Lower lobe of right lung (tissue), 2 donors: ENCODE measurements at regions not wholly inside any gene's neighbourhood (a gene's known extent, or its start where the extent isn't known, plus 50 kb on each side); places are given as distances from the start of the nearest gene placed in this dataset.

Source experiments
- ATAC-seq, 2 donors: fragments of 200-7000 bp; cut with Tn5 transposase; one replicate each; pipeline ENCODE4 v1.9.1; 2020 to 2022; ENCODE audit warnings: mild to moderate bottlenecking in 2 of 2, moderate library complexity in 2 of 2
- DNase-seq: peaks from one replicate; pipeline ENCODE4 v3.0.0-alpha.2; 2020
- H3K27ac ChIP-seq: fragments of 200-600 bp; one replicate; pipeline ENCODE4 v1.8.0; 2022
- H3K27me3 ChIP-seq: fragments of 200-600 bp; one replicate; pipeline ENCODE4 v1.8.0; 2022; ENCODE audit warnings: low read depth
- H3K36me3 ChIP-seq: fragments of 200-600 bp; one replicate; pipeline ENCODE4 v1.8.0; 2022; ENCODE audit warnings: mild to moderate bottlenecking
- H3K4me1 ChIP-seq: fragments of 200-600 bp; one replicate; pipeline ENCODE4 v1.8.0; 2022
- H3K4me3 ChIP-seq: fragments of 200-600 bp; one replicate; pipeline ENCODE4 v1.8.0; 2022; ENCODE audit warnings: mild to moderate bottlenecking
- H3K9me3 ChIP-seq: fragments of 200-600 bp; one replicate; pipeline ENCODE4 v1.8.0; 2022
- intact Hi-C: fragments of 100-400 bp; cut with DNase I; formaldehyde crosslinking; loops from one replicate; pipeline ENCODE4 v1.11.0; 2022
- TF ChIP-seq, protein P1 (sequence below): fragments of 200-600 bp; IDR thresholded peaks from one replicate; pipeline ENCODE4 v1.8.0; 2022; ENCODE audit warnings: antibody characterized with exemption, mild to moderate bottlenecking
- donor health status: DM: no; HTN: yes; CAD: no; lungs with severe emphysema.

DNA sequence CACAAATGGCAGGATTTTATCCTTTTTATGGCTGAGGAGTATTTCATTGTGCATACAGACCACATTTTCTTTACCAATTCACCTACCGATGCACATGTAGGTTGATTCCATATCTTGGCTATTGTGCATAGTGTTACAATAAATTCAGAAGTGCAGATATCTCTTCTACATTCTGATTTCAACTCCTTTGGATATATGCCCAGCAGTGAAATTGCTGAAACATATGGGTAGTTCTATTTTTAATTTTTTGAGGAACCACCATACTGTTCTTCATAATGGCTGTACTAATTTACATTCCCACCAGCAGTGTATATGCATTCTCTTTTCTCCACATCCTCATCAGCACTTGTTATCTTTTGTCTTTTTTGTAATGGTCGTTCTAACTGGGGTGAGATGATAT, 1290.3 kb downstream of the XPNPEP1 start:
- DNase-seq (no peak), ATAC-seq (no peak)
- intact Hi-C loops, result no loop called here
- TF ChIP-seq, protein P1, sequence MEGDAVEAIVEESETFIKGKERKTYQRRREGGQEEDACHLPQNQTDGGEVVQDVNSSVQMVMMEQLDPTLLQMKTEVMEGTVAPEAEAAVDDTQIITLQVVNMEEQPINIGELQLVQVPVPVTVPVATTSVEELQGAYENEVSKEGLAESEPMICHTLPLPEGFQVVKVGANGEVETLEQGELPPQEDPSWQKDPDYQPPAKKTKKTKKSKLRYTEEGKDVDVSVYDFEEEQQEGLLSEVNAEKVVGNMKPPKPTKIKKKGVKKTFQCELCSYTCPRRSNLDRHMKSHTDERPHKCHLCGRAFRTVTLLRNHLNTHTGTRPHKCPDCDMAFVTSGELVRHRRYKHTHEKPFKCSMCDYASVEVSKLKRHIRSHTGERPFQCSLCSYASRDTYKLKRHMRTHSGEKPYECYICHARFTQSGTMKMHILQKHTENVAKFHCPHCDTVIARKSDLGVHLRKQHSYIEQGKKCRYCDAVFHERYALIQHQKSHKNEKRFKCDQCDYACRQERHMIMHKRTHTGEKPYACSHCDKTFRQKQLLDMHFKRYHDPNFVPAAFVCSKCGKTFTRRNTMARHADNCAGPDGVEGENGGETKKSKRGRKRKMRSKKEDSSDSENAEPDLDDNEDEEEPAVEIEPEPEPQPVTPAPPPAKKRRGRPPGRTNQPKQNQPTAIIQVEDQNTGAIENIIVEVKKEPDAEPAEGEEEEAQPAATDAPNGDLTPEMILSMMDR, result no peak
- H3K9me3 ChIP-seq, result no peaks in the 10 kb centered on the region
- no peaks in the 10 kb centered on the region for H3K27me3 ChIP-seq
- H3K27ac ChIP-seq, result no peak overlapping the region
- H3K36me3 ChIP-seq, result no peaks in the 10 kb centered on the region
- H3K4me1 ChIP-seq, result no peaks in the 10 kb centered on the region
- H3K4me3 ChIP-seq, result no peak overlapping the region

DNA sequence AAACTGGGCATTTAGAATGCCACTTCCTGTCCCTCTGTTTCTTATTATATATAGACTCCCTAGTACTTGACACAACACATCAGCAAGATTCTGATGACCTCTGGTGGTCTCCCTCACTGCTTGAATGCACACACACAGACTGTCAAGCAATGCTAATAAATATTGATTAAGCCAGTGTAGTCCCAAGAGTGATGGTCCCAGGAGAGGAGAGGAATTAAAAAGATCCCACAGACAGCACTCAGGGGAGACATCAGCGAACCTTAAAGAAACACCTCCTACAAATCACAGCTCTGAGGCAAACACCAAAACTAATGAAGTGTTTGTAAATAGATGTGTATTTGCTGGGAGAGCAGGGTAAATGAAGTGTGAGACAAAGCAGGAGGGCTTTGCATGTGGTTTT, 1291.2 kb downstream of the XPNPEP1 start:
- Histone ChIP-seq H3K27ac (no peak overlapping the region), H3K27me3 (no peaks in the 10 kb centered on the region), H3K4me1 (no peaks in the 10 kb centered on the region), H3K4me3 (no peak overlapping the region), H3K9me3 (no peaks in the 10 kb centered on the region), H3K36me3 (no peaks in the 10 kb centered on the region)
- TF ChIP-seq, protein P1, result no peak
- intact Hi-C loops, result no loop called here
- DNase-seq, result no peak
- no peak for ATAC-seq

DNA sequence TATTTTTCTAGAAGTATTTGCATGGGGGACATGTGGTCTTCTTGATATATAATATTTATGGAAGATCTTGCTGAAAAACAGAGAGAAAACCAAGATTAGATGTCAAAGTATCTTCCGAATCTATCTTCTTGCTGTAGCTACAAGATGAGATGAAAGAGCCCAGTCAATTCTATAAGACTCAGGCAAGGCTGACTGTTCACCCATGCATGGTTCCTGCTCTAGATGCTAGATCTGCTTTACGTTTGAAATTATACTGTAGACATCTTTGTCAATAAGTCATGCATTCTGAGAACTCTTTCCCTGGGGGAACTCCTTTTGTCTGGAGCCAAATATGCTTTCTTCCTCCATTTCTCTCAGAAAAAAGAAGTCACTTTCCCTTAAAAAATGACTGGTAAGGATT, 1292.0 kb downstream of the XPNPEP1 start:
- Histone ChIP-seq H3K36me3 (no peaks in the 10 kb centered on the region), H3K4me1 (no peaks in the 10 kb centered on the region), H3K9me3 (no peaks in the 10 kb centered on the region), H3K27me3 (no peaks in the 10 kb centered on the region), H3K27ac (no peak overlapping the region), H3K4me3 (no peak overlapping the region)
- no peak for DNase-seq
- intact Hi-C loops, result no loop called here
- TF ChIP-seq, protein P1, result no peak
- no peak for ATAC-seq

DNA sequence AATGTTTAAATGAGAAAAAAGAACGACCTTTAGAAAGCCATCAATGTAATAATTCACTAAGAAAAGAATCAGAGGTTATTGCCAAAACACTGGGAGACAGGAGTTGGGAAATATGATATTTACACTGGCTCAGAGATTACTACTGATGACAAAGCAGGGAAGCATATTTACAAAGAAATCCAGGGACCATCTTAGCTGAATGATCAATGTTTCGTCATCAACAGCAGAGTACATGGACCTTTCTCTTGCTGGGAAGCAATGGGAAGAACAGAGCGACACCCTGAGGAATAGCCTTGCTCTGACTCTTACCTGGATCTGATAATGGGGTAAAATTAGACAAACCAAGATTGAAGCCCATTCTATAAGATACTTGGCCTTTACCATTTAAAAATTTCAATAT, 1293.5 kb downstream of the XPNPEP1 start:
- no peak for DNase-seq
- H3K4me3 ChIP-seq, result no peak overlapping the region
- H3K9me3 ChIP-seq, result no peaks in the 10 kb centered on the region
- no peaks in the 10 kb centered on the region for H3K27me3 ChIP-seq
- intact Hi-C loops, result no loop called here
- H3K27ac ChIP-seq, result no peak overlapping the region
- TF ChIP-seq, protein P1, result no peak
- no peaks in the 10 kb centered on the region for H3K4me1 ChIP-seq
- ATAC-seq, result peak in 1 of 2 donors; percentile 39
- H3K36me3 ChIP-seq, result no peaks in the 10 kb centered on the region

DNA sequence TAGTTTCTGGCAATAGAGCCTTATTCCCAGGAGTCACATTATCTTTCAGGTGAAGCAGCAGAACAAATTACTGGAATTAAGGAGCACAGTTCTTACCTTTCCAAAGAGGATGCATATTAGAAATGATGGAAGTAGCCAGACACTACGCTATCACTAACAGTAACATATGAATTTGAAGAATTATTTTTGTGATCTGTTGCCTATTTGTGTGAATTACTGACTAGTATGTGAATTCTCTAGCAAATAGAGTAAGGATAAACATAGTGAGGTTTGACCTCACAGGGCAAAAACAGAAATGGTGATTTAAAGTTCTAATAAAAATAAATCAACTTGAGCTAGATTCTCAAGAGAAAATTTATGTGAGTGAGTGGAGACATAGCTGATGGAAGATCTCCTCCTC, 1299.3 kb downstream of the XPNPEP1 start:
- no peak for DNase-seq
- H3K4me3 ChIP-seq, result no peak overlapping the region
- no peak overlapping the region for H3K27ac ChIP-seq
- no peaks in the 10 kb centered on the region for H3K9me3 ChIP-seq
- TF ChIP-seq, protein P1, result no peak
- H3K36me3 ChIP-seq, result no peaks in the 10 kb centered on the region
- ATAC-seq, result no peak
- intact Hi-C loops, result no loop called here
- no peaks in the 10 kb centered on the region for H3K27me3 ChIP-seq
- H3K4me1 ChIP-seq, result no peaks in the 10 kb centered on the region
